GM20000 (cell line): ENCODE measurements at regions not wholly inside any gene's neighbourhood (a gene's known extent, or its start where the extent isn't known, plus 50 kb on each side); places are given as distances from the start of the nearest gene placed in this dataset.

Experiments
- DNase-seq: peaks from one replicate; pipeline ENCODE4 v3.0.0; 2012; ENCODE audit warnings: low spot score
- CTCF ChIP-seq: IDR thresholded peaks from 2 replicates; pipeline ENCODE4 v1.5.1; 2012; ENCODE audit warnings: mild to moderate bottlenecking, control low read depth; ENCODE audit errors: extremely low read depth, missing control alignments

DNA sequence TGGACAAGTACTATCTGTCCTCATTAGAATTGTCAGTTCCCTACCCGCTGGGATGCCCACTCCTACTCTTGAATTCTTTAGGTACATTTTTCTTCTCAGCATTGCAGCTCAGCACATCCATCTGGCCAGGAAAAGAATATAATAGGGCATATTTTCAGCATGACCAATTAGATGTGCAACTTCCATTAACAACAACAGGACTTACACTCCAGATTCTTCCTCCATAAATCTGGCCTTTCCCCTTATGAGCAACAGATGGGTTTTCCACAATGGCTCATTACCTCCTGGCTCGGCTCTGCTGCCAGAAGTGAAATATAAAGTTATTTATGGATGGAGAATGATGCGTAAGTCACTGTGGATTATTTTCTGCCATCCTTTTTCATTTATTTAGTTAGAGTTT is 443.8 kb upstream of the TGFBR2 start:
- TF ChIP-seq CTCF = no peak
- no peak for DNase-seq

DNA sequence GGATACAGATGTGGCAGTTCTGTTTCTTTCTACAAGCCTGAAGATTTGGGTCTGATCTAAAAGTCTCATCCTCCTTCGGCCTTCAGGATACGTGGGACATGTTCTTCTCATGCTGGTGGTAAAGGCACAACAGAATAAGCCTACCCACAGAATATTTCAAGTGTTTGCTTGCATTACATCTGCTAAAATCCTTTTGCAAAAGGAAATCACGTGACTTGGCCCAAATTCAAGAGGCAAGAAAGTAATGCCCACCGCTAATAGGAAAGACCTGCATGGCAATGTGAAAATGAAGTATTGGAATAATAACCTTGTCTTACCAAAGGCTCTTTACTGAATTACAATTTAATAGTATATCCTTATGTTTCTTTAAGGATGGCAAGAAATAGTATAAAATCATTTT is 439.9 kb upstream of the TGFBR2 start:
- DNase-seq = no peak
- no peak for TF ChIP-seq CTCF

- DNase-seq = no peak
Observed at GRCh38 chr3:30167541-30168011, 438.8 kb upstream of the TGFBR2 start.

DNA sequence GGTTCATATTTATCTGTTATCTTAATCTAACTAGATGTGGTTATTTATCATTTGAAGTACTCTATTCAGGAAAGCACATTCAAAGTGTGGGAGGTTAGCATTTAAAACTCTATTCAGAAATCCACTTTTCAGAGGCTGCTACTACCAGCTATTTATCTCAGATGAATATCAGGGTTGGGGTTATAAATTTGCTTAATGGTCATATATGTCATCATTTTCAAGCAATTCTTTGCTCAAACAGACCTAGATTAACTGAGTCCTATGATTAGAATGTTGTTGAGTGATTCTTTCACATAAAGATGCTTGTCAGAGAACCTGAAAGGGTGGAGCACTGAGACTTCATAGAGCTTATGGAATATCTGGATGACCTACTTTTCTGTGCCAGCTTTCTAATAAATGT is 436.9 kb upstream of the TGFBR2 start:
- DNase-seq = no peak
- TF ChIP-seq CTCF = no peak

More at GRCh38 chr3:30167541-30168011, 438.8 kb upstream of the TGFBR2 start:
- no peak for TF ChIP-seq CTCF

- no peak for DNase-seq
- no peak for TF ChIP-seq CTCF
Observed at GRCh38 chr3:30170681-30171438, 435.5 kb upstream of the TGFBR2 start.

- no peak for DNase-seq
- no peak for TF ChIP-seq CTCF
Observed at GRCh38 chr3:30174357-30174756, 432.0 kb upstream of the TGFBR2 start.

- no peak for DNase-seq
Observed at GRCh38 chr3:30180310-30181177, 425.9 kb upstream of the TGFBR2 start.

More at GRCh38 chr3:30180310-30181177, 425.9 kb upstream of the TGFBR2 start:
- no peak for TF ChIP-seq CTCF
